Nephron (organoid): ENCODE measurements at regions not wholly inside any gene's neighbourhood (a gene's known extent, or its start where the extent isn't known, plus 50 kb on each side); places are given as distances from the start of the nearest gene placed in this dataset.

Experiments used
- H3K27ac Mint-ChIP-seq, 3 experiments: 2 replicates each; pipeline ENCODE4 v1.8.0; 2020; ENCODE audit warnings: mixed read lengths in 3 of 3, mild to moderate bottlenecking in 2 of 3, moderate library complexity in 1 of 3
- H3K27me3 Mint-ChIP-seq: 2 replicates; pipeline ENCODE4 v1.8.0; 2021; ENCODE audit warnings: low read depth, mild to moderate bottlenecking, moderate library complexity, mixed read lengths
- H3K36me3 Mint-ChIP-seq: 2 replicates; pipeline ENCODE4 v1.8.0; 2020; ENCODE audit warnings: low read depth, mixed read lengths
- H3K4me1 Mint-ChIP-seq: 2 replicates; pipeline ENCODE4 v1.8.0; 2020; ENCODE audit warnings: mixed read lengths
- H3K4me3 Mint-ChIP-seq, 3 experiments: 2 replicates each; pipeline ENCODE4 v1.8.0; 2020; ENCODE audit warnings: mild to moderate bottlenecking in 3 of 3, mixed read lengths in 3 of 3, moderate library complexity in 2 of 3
- H3K9me3 Mint-ChIP-seq: 2 replicates; pipeline ENCODE4 v1.8.0; 2020; ENCODE audit warnings: mixed read lengths
- CTCF ChIP-seq, 3 experiments: fragments of 200-600 bp; sonication (generic); IDR thresholded peaks; one replicate each; pipeline ENCODE4 v1.5.0; 2021; ENCODE audit warnings: antibody characterized with exemption in 3 of 3; ENCODE audit not compliant: unreplicated experiment in 3 of 3

- no peak for TF ChIP-seq CTCF (IDR thresholded peaks at IDR 0.05; ENCODE audit: unreplicated experiment in 3 of 3)
- Mint-ChIP-seq H3K36me3 (no peaks in the 10 kb centered on the region), H3K4me1 (no peaks in the 10 kb centered on the region), H3K4me3 (no peak overlapping the region), H3K27ac (no peak overlapping the region), H3K27me3 (no peaks in the 10 kb centered on the region), H3K9me3 (peaks cover 5% of the 10 kb centered on the region)
Measured at GRCh38 chr7:20988340-20988739, 201.7 kb upstream of the SP8 start.

GRCh38 chr7:20991544-20991943, 204.9 kb upstream of the SP8 start:
- TF ChIP-seq CTCF (IDR thresholded peaks at IDR 0.05; ENCODE audit: unreplicated experiment in 3 of 3) = no peak
- Mint-ChIP-seq H3K27ac (no peak overlapping the region), H3K9me3 (peaks cover 13% of the 10 kb centered on the region), H3K4me1 (no peaks in the 10 kb centered on the region), H3K27me3 (no peaks in the 10 kb centered on the region), H3K36me3 (no peaks in the 10 kb centered on the region), H3K4me3 (no peak overlapping the region)

- Mint-ChIP-seq H3K36me3 (no peaks in the 10 kb centered on the region), H3K27me3 (no peaks in the 10 kb centered on the region), H3K4me1 (no peaks in the 10 kb centered on the region), H3K27ac (no peak overlapping the region), H3K4me3 (no peak overlapping the region), H3K9me3 (peaks cover 10% of the 10 kb centered on the region)
- no peak for TF ChIP-seq CTCF (IDR thresholded peaks at IDR 0.05; ENCODE audit: unreplicated experiment in 3 of 3)
Measured at GRCh38 chr7:20993693-20994092, 207.0 kb upstream of the SP8 start.

- no peak for TF ChIP-seq CTCF (IDR thresholded peaks at IDR 0.05; ENCODE audit: unreplicated experiment in 3 of 3)
- Mint-ChIP-seq H3K9me3 (peaks cover 14% of the 10 kb centered on the region), H3K4me1 (no peaks in the 10 kb centered on the region), H3K4me3 (no peak overlapping the region), H3K27me3 (peaks cover 4% of the 10 kb centered on the region), H3K27ac (no peak overlapping the region), H3K36me3 (no peaks in the 10 kb centered on the region)
Measured at GRCh38 chr7:20998309-20998708, 211.6 kb upstream of the SP8 start.

- Mint-ChIP-seq H3K27me3 (no peaks in the 10 kb centered on the region), H3K36me3 (no peaks in the 10 kb centered on the region), H3K9me3 (peaks cover 11% of the 10 kb centered on the region), H3K4me1 (no peaks in the 10 kb centered on the region), H3K4me3 (no peak overlapping the region), H3K27ac (no peak overlapping the region)
- no peak for TF ChIP-seq CTCF (IDR thresholded peaks at IDR 0.05; ENCODE audit: unreplicated experiment in 3 of 3)
Measured at GRCh38 chr7:21011153-21011552, 224.5 kb upstream of the SP8 start.

- Mint-ChIP-seq H3K9me3 (peaks cover 5% of the 10 kb centered on the region), H3K4me3 (no peak overlapping the region), H3K4me1 (no peaks in the 10 kb centered on the region), H3K27ac (no peak overlapping the region), H3K36me3 (no peaks in the 10 kb centered on the region), H3K27me3 (no peaks in the 10 kb centered on the region)
- no peak for TF ChIP-seq CTCF (IDR thresholded peaks at IDR 0.05; ENCODE audit: unreplicated experiment in 3 of 3)
Measured at GRCh38 chr7:21013765-21014539, 227.3 kb upstream of the SP8 start.
